ENCODE measurements at regions not wholly inside any gene's neighbourhood (a gene's known extent, or its start where the extent isn't known, plus 50 kb on each side); places are given as distances from the start of the nearest gene placed in this dataset.

DNA sequence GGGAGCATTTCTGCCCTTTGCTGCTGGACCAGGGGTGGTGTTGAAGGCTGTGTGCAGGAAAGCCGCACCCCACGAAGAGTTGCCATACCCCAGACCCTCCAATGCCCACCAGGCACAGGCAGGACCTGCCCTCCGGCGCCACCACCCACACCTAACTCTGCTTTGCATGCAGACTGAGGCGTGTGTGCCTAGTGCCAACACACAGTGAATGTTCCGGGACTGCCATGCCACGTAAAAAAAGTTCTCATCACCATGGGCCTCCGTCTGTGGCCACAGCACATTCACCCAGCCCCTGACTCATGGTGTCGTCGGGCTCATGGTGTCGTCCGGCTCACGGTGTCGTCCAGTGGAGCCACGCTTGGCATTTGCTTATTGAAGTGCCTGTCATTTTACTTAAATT lies 184.9 kb upstream of the RAB6C start (continued):
- TF ChIP-seq, protein P1, sequence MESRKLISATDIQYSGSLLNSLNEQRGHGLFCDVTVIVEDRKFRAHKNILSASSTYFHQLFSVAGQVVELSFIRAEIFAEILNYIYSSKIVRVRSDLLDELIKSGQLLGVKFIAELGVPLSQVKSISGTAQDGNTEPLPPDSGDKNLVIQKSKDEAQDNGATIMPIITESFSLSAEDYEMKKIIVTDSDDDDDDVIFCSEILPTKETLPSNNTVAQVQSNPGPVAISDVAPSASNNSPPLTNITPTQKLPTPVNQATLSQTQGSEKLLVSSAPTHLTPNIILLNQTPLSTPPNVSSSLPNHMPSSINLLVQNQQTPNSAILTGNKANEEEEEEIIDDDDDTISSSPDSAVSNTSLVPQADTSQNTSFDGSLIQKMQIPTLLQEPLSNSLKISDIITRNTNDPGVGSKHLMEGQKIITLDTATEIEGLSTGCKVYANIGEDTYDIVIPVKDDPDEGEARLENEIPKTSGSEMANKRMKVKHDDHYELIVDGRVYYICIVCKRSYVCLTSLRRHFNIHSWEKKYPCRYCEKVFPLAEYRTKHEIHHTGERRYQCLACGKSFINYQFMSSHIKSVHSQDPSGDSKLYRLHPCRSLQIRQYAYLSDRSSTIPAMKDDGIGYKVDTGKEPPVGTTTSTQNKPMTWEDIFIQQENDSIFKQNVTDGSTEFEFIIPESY (IDR thresholded peaks at IDR 0.05), result no peak
- TF ChIP-seq FOXA1 (IDR thresholded peaks at IDR 0.05), result no peak
- TF ChIP-seq, protein P2, sequence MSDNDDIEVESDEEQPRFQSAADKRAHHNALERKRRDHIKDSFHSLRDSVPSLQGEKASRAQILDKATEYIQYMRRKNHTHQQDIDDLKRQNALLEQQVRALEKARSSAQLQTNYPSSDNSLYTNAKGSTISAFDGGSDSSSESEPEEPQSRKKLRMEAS (IDR thresholded peaks at IDR 0.05), result no peak
- TF ChIP-seq RAD21 (IDR thresholded peaks at IDR 0.05), result no peak
- TF ChIP-seq, protein P3, sequence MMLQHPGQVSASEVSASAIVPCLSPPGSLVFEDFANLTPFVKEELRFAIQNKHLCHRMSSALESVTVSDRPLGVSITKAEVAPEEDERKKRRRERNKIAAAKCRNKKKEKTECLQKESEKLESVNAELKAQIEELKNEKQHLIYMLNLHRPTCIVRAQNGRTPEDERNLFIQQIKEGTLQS (IDR thresholded peaks at IDR 0.05), result no peak
- TF ChIP-seq GABPA (IDR thresholded peaks at IDR 0.05 in 1 of 2, conservative IDR thresholded peaks at IDR 0.05 in 1 of 2), result no peak

DNA sequence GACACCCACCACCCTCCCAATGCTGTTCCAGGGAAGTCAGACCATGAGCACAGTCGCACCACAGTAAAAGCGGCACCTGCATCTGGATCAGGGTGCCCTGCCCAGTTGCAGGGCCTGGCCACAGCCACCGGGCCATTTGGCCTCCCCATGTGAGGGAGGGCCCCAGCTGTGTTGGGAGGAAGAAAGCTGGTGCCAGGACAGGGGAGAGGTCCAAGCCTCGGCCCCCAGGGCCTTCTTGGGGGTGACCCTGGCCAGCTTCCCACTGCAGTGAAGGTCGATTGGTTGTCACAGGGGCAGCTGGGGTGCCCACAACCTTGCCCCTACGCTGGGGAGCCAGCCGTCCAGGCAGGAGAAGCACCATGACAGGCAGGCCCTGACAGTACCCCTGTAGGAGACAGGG lies 183.2 kb upstream of the RAB6C start:
- Histone ChIP-seq H3K9ac (ENCODE audit: low read depth in 1 of 2, low read length in 2 of 2) (no peak overlapping the region), H3K36me3 (ENCODE audit: control insufficient read depth in 4 of 4, insufficient read depth in 3 of 4, low read depth in 1 of 4, low read length in 3 of 4) (no peaks in the 10 kb centered on the region), H3K4me3 (ENCODE audit: low read depth in 1 of 3, low read length in 3 of 3) (no peak overlapping the region), H3K9me3 (ENCODE audit: control insufficient read depth in 4 of 4, low read length in 3 of 4) (peaks cover 0 to 3% (median 0%) of the 10 kb centered on the region in 4 donors), H3K27ac (ENCODE audit: low read depth in 1 of 2, low read length in 2 of 2) (no peak overlapping the region), H3K4me1 (ENCODE audit: control insufficient read depth in 4 of 4, insufficient read depth in 4 of 4, low read length in 3 of 4) (no peaks in the 10 kb centered on the region), H3K27me3 (ENCODE audit: control insufficient read depth in 4 of 4, insufficient read depth in 4 of 4, low read length in 3 of 4) (no peaks in the 10 kb centered on the region)
- 83% methylated on average over 7 of the region's 7 CpGs for WGBS
- DNase-seq (ENCODE audit: low spot score), result peak; percentile 21
- TF ChIP-seq, protein P4, sequence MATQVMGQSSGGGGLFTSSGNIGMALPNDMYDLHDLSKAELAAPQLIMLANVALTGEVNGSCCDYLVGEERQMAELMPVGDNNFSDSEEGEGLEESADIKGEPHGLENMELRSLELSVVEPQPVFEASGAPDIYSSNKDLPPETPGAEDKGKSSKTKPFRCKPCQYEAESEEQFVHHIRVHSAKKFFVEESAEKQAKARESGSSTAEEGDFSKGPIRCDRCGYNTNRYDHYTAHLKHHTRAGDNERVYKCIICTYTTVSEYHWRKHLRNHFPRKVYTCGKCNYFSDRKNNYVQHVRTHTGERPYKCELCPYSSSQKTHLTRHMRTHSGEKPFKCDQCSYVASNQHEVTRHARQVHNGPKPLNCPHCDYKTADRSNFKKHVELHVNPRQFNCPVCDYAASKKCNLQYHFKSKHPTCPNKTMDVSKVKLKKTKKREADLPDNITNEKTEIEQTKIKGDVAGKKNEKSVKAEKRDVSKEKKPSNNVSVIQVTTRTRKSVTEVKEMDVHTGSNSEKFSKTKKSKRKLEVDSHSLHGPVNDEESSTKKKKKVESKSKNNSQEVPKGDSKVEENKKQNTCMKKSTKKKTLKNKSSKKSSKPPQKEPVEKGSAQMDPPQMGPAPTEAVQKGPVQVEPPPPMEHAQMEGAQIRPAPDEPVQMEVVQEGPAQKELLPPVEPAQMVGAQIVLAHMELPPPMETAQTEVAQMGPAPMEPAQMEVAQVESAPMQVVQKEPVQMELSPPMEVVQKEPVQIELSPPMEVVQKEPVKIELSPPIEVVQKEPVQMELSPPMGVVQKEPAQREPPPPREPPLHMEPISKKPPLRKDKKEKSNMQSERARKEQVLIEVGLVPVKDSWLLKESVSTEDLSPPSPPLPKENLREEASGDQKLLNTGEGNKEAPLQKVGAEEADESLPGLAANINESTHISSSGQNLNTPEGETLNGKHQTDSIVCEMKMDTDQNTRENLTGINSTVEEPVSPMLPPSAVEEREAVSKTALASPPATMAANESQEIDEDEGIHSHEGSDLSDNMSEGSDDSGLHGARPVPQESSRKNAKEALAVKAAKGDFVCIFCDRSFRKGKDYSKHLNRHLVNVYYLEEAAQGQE (IDR thresholded peaks at IDR 0.05), result no peak
- TF ChIP-seq HNF4G (IDR thresholded peaks at IDR 0.05), result no peak
- TF ChIP-seq EGR1 (IDR thresholded peaks at IDR 0.05; ENCODE audit: low read depth in 2 of 2), result no peak
- no peak for TF ChIP-seq NR2F2 (IDR thresholded peaks at IDR 0.05)
- TF ChIP-seq, protein P5, sequence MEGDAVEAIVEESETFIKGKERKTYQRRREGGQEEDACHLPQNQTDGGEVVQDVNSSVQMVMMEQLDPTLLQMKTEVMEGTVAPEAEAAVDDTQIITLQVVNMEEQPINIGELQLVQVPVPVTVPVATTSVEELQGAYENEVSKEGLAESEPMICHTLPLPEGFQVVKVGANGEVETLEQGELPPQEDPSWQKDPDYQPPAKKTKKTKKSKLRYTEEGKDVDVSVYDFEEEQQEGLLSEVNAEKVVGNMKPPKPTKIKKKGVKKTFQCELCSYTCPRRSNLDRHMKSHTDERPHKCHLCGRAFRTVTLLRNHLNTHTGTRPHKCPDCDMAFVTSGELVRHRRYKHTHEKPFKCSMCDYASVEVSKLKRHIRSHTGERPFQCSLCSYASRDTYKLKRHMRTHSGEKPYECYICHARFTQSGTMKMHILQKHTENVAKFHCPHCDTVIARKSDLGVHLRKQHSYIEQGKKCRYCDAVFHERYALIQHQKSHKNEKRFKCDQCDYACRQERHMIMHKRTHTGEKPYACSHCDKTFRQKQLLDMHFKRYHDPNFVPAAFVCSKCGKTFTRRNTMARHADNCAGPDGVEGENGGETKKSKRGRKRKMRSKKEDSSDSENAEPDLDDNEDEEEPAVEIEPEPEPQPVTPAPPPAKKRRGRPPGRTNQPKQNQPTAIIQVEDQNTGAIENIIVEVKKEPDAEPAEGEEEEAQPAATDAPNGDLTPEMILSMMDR (IDR thresholded peaks at IDR 0.05; ENCODE audit: low read depth, low read length, missing input control), result no peak
- TF ChIP-seq HNF4A (conservative IDR thresholded peaks at IDR 0.05), result no peak
- TF ChIP-seq RXRA (IDR thresholded peaks at IDR 0.05), result no peak
- TF ChIP-seq FOXA1 (IDR thresholded peaks at IDR 0.05), result no peak
- TF ChIP-seq JUND (IDR thresholded peaks at IDR 0.05), result no peak
- TF ChIP-seq RAD21 (IDR thresholded peaks at IDR 0.05), result no peak
- TF ChIP-seq SP1 (IDR thresholded peaks at IDR 0.05), result no peak
- TF ChIP-seq, protein P2 (IDR thresholded peaks at IDR 0.05), result no peak
- no peak for TF ChIP-seq GABPA (IDR thresholded peaks at IDR 0.05 in 1 of 2, conservative IDR thresholded peaks at IDR 0.05 in 1 of 2)
- no peak for TF ChIP-seq TAF1 (conservative IDR thresholded peaks at IDR 0.05)
- no peak for TF ChIP-seq FOXA2 (IDR thresholded peaks at IDR 0.05)
- TF ChIP-seq, protein P1 (IDR thresholded peaks at IDR 0.05), result no peak
- TF ChIP-seq, protein P3 (IDR thresholded peaks at IDR 0.05), result no peak
- no peak for TF ChIP-seq YY1 (IDR thresholded peaks at IDR 0.05)

Data from liver (tissue), 8 donors.